Loucy (cell line): ENCODE measurements at regions not wholly inside any gene's neighbourhood (a gene's known extent, or its start where the extent isn't known, plus 50 kb on each side); places are given as distances from the start of the nearest gene placed in this dataset.

Experiments used
- H2AFZ ChIP-seq: fragments of 200-600 bp; sonication (generic); 2 replicates; pipeline ENCODE4 v1.6.0; 2016; ENCODE audit warnings: antibody characterized with exemption, mild to moderate bottlenecking, low read length, moderate library complexity
- H3F3A ChIP-seq: fragments of 200-600 bp; 2 replicates; pipeline ENCODE4 v1.6.0; 2016; ENCODE audit warnings: antibody characterized with exemption, low read depth, mild to moderate bottlenecking
- H3K27me3 ChIP-seq: fragments of 200-600 bp; sonication (generic); 2 replicates; pipeline ENCODE4 v1.6.1; 2014; ENCODE audit warnings: low read length, mild to moderate bottlenecking; ENCODE audit not compliant: insufficient read depth, poor library complexity, severe bottlenecking
- H3K36me3 ChIP-seq: fragments of 200-600 bp; sonication (generic); 2 replicates; pipeline ENCODE4 v1.6.1; 2016; ENCODE audit warnings: low read length; ENCODE audit not compliant: insufficient read depth
- H3K4me1 ChIP-seq: fragments of 200-600 bp; sonication (generic); 2 replicates; pipeline ENCODE4 v1.5.1; 2014; ENCODE audit warnings: low read length, mild to moderate bottlenecking; ENCODE audit not compliant: insufficient read depth, poor library complexity, severe bottlenecking
- H3K4me2 ChIP-seq: fragments of 200-600 bp; sonication (generic); 2 replicates; pipeline ENCODE4 v1.6.0; 2014; ENCODE audit warnings: antibody characterized with exemption, low read length, low read depth, mild to moderate bottlenecking; ENCODE audit not compliant: poor library complexity, severe bottlenecking
- H3K4me3 ChIP-seq: fragments of 200-600 bp; sonication (generic); 2 replicates; pipeline ENCODE4 v1.5.1; 2014; ENCODE audit warnings: low read length, mild to moderate bottlenecking, mixed read lengths; ENCODE audit not compliant: poor library complexity, severe bottlenecking
- H3K79me2 ChIP-seq: fragments of 200-600 bp; sonication (generic); 2 replicates; pipeline ENCODE4 v1.6.1; 2014; ENCODE audit warnings: low read length; ENCODE audit not compliant: insufficient read depth
- H3K9ac ChIP-seq: fragments of 200-600 bp; sonication (generic); 2 replicates; pipeline ENCODE4 v1.6.0; 2014; ENCODE audit warnings: mild to moderate bottlenecking, low read depth, low read length, moderate library complexity; ENCODE audit not compliant: poor library complexity, severe bottlenecking
- H3K9me2 ChIP-seq: fragments of 200-600 bp; sonication (generic); replicated peaks from 2 replicates; pipeline ENCODE4 v1.6.1; 2016; ENCODE audit warnings: low read depth, low read length, mixed read lengths
- H3K9me3 ChIP-seq: fragments of 200-600 bp; sonication (generic); 2 replicates; pipeline ENCODE4 v1.6.1; 2014; ENCODE audit warnings: mild to moderate bottlenecking, antibody characterized with exemption, low read length, low read depth; ENCODE audit not compliant: insufficient read depth
- H4K20me1 ChIP-seq: fragments of 200-600 bp; sonication (generic); 2 replicates; pipeline ENCODE4 v1.6.0; 2014; ENCODE audit warnings: antibody characterized with exemption, low read length, mild to moderate bottlenecking; ENCODE audit not compliant: insufficient read depth, poor library complexity, severe bottlenecking
- CTCF ChIP-seq: fragments of 200-600 bp; sonication (generic); conservative IDR thresholded peaks from 2 replicates; pipeline ENCODE4 v1.5.1; 2014; ENCODE audit warnings: mild to moderate bottlenecking, antibody characterized with exemption, low read length
- EZH2phosphoT487 ChIP-seq: fragments of 200-600 bp; IDR thresholded peaks from 2 replicates; pipeline ENCODE4 v1.6.1; 2018; ENCODE audit warnings: antibody characterized with exemption, mild to moderate bottlenecking, moderate library complexity, borderline replicate concordance

GRCh38 chr2:150554046-150554445, 66.6 kb upstream of the RND3 start:
- H3K9ac ChIP-seq, result no peak overlapping the region
- H3K4me1 ChIP-seq, result peaks cover 7% of the 10 kb centered on the region
- TF ChIP-seq EZH2phosphoT487 (no peak), CTCF (no peak)
- H3K9me3 ChIP-seq, result no peaks in the 10 kb centered on the region
- no peaks in the 10 kb centered on the region for H3K27me3 ChIP-seq
- H3K79me2 ChIP-seq, result no peaks in the 10 kb centered on the region
- no peak overlapping the region for H2AFZ ChIP-seq
- H3K4me2 ChIP-seq, result no peak overlapping the region
- H3F3A ChIP-seq, result no peaks in the 10 kb centered on the region
- no peaks in the 10 kb centered on the region for H4K20me1 ChIP-seq
- H3K36me3 ChIP-seq, result no peaks in the 10 kb centered on the region
- H3K4me3 ChIP-seq, result no peak overlapping the region
- no peaks in the 10 kb centered on the region for H3K9me2 ChIP-seq

GRCh38 chr2:150552041-150552820, 64.8 kb upstream of the RND3 start:
- Histone ChIP-seq H4K20me1 (no peaks in the 10 kb centered on the region), H2AFZ (no peak overlapping the region), H3K4me1 (peaks cover 6% of the 10 kb centered on the region), H3K9ac (no peak overlapping the region), H3F3A (no peaks in the 10 kb centered on the region), H3K4me2 (no peak overlapping the region), H3K27me3 (no peaks in the 10 kb centered on the region), H3K4me3 (no peak overlapping the region), H3K9me3 (no peaks in the 10 kb centered on the region), H3K9me2 (no peaks in the 10 kb centered on the region), H3K79me2 (no peaks in the 10 kb centered on the region), H3K36me3 (no peaks in the 10 kb centered on the region)
- TF ChIP-seq CTCF (no peak), EZH2phosphoT487 (no peak)

- H3K36me3 ChIP-seq, result no peaks in the 10 kb centered on the region
- H3K4me2 ChIP-seq, result no peak overlapping the region
- no peaks in the 10 kb centered on the region for H3K27me3 ChIP-seq
- no peak overlapping the region for H3K9ac ChIP-seq
- no peaks in the 10 kb centered on the region for H3K9me3 ChIP-seq
- no peak overlapping the region for H3K4me3 ChIP-seq
- H3K9me2 ChIP-seq, result no peaks in the 10 kb centered on the region
- no peak overlapping the region for H2AFZ ChIP-seq
- no peaks in the 10 kb centered on the region for H3F3A ChIP-seq
- no peak for TF ChIP-seq EZH2phosphoT487
- no peak for TF ChIP-seq CTCF
- H3K4me1 ChIP-seq, result no peaks in the 10 kb centered on the region
- H4K20me1 ChIP-seq, result no peaks in the 10 kb centered on the region
- no peaks in the 10 kb centered on the region for H3K79me2 ChIP-seq
These were observed 61.9 kb upstream of the RND3 start for GRCh38 chr2:150549381-150549780.
